ENCODE measurements at regions not wholly inside any gene's neighbourhood (a gene's known extent, or its start where the extent isn't known, plus 50 kb on each side); places are given as distances from the start of the nearest gene placed in this dataset.

GRCh38 chrX:40521868-40522450 is 58.8 kb upstream of the ATP6AP2 start:
- Histone ChIP-seq H3K27ac (no peak overlapping the region), H3K36me3 (no peaks in the 10 kb centered on the region), H3K4me1 (ENCODE audit: control insufficient read depth in 1 of 2, low read depth in 2 of 2) (peaks cover 0 to 6% of the 10 kb centered on the region in 2 donors), H3K27me3 (replicated peaks; ENCODE audit: insufficient read depth) (no peaks in the 10 kb centered on the region), H3K4me3 (no peak overlapping the region), H3K9me3 (no peaks in the 10 kb centered on the region)
- ATAC-seq (ENCODE audit: insufficient number of reproducible peaks, low FRiP score, low read depth) = no peak
- no peak for DNase-seq (ENCODE audit: low spot score)
- TF ChIP-seq, protein P1, sequence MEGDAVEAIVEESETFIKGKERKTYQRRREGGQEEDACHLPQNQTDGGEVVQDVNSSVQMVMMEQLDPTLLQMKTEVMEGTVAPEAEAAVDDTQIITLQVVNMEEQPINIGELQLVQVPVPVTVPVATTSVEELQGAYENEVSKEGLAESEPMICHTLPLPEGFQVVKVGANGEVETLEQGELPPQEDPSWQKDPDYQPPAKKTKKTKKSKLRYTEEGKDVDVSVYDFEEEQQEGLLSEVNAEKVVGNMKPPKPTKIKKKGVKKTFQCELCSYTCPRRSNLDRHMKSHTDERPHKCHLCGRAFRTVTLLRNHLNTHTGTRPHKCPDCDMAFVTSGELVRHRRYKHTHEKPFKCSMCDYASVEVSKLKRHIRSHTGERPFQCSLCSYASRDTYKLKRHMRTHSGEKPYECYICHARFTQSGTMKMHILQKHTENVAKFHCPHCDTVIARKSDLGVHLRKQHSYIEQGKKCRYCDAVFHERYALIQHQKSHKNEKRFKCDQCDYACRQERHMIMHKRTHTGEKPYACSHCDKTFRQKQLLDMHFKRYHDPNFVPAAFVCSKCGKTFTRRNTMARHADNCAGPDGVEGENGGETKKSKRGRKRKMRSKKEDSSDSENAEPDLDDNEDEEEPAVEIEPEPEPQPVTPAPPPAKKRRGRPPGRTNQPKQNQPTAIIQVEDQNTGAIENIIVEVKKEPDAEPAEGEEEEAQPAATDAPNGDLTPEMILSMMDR (IDR thresholded peaks at IDR 0.05) = no peak

- no peak for ATAC-seq (ENCODE audit: insufficient number of reproducible peaks, low FRiP score, low read depth)
- Histone ChIP-seq H3K27me3 (replicated peaks; ENCODE audit: insufficient read depth) (no peaks in the 10 kb centered on the region), H3K4me3 (no peak overlapping the region), H3K9me3 (no peaks in the 10 kb centered on the region), H3K36me3 (no peaks in the 10 kb centered on the region), H3K4me1 (ENCODE audit: control insufficient read depth in 1 of 2, low read depth in 2 of 2) (no peaks in the 10 kb centered on the region), H3K27ac (no peak overlapping the region)
- DNase-seq (ENCODE audit: low spot score) = no peak
- TF ChIP-seq, protein P1 (IDR thresholded peaks at IDR 0.05) = no peak
Observed at GRCh38 chrX:40514376-40514775, 66.4 kb upstream of the ATP6AP2 start.

DNA sequence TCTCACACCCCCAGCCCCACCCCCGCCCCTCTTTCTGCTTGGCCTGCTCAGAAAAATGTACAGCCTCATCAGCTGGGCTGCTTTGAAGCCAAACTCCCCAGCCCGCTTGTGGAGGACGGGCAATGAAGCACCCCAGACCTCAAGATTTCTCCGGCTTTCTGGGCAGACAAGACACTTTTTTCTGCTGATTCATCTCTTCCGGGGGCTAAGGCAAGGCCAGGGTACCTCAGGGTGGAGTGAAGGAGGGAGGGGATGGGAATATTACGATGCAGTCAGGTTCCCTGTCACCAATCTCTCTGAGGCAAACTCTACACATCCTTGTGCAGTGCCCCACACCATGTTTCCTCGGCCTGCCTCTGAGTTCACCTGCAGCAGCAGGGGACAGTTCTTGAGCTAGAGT is 66.9 kb upstream of the ATP6AP2 start:
- TF ChIP-seq, protein P1 (IDR thresholded peaks at IDR 0.05) = no peak
- H3K4me3 ChIP-seq = no peak overlapping the region
- no peak for ATAC-seq (ENCODE audit: insufficient number of reproducible peaks, low FRiP score, low read depth)
- H3K27me3 ChIP-seq (replicated peaks; ENCODE audit: insufficient read depth) = no peaks in the 10 kb centered on the region
- H3K4me1 ChIP-seq (ENCODE audit: control insufficient read depth in 1 of 2, low read depth in 2 of 2) = no peaks in the 10 kb centered on the region
- no peaks in the 10 kb centered on the region for H3K36me3 ChIP-seq
- DNase-seq (ENCODE audit: low spot score) = no peak
- no peaks in the 10 kb centered on the region for H3K9me3 ChIP-seq
- H3K27ac ChIP-seq = no peak overlapping the region

DNA sequence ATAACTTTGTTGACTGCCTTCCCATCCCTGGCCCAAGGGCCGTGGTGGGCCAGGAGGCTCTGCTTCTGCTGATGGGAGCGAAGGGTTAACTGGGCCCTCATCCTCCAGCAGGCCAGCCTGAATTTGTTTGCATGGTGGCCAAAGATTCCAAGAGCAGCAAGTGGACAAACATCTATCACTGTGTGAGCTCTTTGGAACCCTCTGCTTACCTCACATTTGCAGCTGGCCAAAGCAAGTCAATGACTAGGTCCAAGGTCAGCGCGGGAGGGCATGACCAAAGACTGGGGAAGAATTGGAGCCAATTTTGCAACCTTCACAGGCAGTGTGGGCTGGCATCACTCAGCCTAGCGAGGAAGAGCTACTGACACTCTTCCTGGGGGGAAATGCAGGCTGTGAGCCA is 67.8 kb upstream of the ATP6AP2 start:
- no peaks in the 10 kb centered on the region for H3K36me3 ChIP-seq
- TF ChIP-seq, protein P1 (IDR thresholded peaks at IDR 0.05) = no peak
- ATAC-seq (ENCODE audit: insufficient number of reproducible peaks, low FRiP score, low read depth) = no peak
- no peak for DNase-seq (ENCODE audit: low spot score)
- H3K27me3 ChIP-seq (replicated peaks; ENCODE audit: insufficient read depth) = no peaks in the 10 kb centered on the region
- no peaks in the 10 kb centered on the region for H3K9me3 ChIP-seq
- H3K27ac ChIP-seq = no peak overlapping the region
- H3K4me1 ChIP-seq (ENCODE audit: control insufficient read depth in 1 of 2, low read depth in 2 of 2) = no peaks in the 10 kb centered on the region
- H3K4me3 ChIP-seq = no peak overlapping the region

- DNase-seq (ENCODE audit: low spot score) (no peak), ATAC-seq (ENCODE audit: insufficient number of reproducible peaks, low FRiP score, low read depth) (no peak)
- H3K36me3 ChIP-seq = no peaks in the 10 kb centered on the region
Observed at GRCh38 chrX:40511258-40511657, 69.5 kb upstream of the ATP6AP2 start.

More at GRCh38 chrX:40511258-40511657, 69.5 kb upstream of the ATP6AP2 start:
- Histone ChIP-seq H3K9me3 (no peaks in the 10 kb centered on the region), H3K27ac (no peak overlapping the region), H3K4me1 (ENCODE audit: control insufficient read depth in 1 of 2, low read depth in 2 of 2) (no peaks in the 10 kb centered on the region), H3K4me3 (no peak overlapping the region), H3K27me3 (replicated peaks; ENCODE audit: insufficient read depth) (no peaks in the 10 kb centered on the region)
- TF ChIP-seq, protein P1 (IDR thresholded peaks at IDR 0.05) = no peak

All from thoracic aorta (tissue), 2 donors.